ENCODE measurements at regions not wholly inside any gene's neighbourhood (a gene's known extent, or its start where the extent isn't known, plus 50 kb on each side); places are given as distances from the start of the nearest gene placed in this dataset.

DNA sequence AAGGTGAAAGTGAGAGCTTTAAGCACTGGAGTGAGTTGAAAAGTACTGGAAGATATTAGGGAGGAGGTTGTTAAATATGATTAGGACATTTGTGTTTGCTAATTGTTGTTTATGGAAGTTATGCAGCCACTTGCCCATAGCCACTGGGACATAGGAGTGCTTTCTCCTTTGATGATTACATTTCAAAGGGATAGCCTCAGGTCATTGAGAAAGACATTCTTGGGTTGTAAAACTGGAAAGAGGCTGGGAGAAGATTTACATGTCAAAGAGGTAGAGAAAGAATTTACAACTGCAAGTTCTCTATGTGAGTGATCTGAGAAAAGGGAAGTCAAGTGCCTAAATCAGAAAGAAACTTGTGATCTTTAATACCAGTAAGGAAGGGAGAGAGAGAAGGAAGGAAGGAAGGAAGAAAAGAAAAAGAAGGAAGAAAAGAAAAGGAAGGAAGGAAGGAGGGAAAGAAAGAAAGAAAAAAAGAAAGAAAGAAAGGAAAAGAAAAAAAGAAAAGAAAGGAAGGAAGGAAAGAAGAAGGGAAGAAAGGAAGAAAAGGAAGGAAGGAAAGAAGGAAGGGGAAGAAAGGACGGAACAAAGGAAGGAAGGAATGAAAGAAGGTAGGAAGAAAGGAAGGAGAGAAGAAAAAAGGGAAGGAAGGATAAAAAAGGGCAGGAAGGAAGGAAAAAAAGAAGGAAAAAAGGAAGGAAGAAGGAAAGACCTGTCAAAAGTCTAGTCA, 284.6 kb upstream of the DPYD start:
- no peaks in the 10 kb centered on the region for H3K4me1 ChIP-seq (ENCODE audit: control insufficient read depth, insufficient read depth, low read length)
- no peak for DNase-seq (ENCODE audit: low read depth)
- H3K27me3 ChIP-seq (replicated peaks; ENCODE audit: control insufficient read depth, insufficient read depth, low read length), result no peaks in the 10 kb centered on the region
- no peaks in the 10 kb centered on the region for H3K36me3 ChIP-seq (ENCODE audit: control insufficient read depth, insufficient read depth, low read length, severe bottlenecking)
- H3K9ac ChIP-seq (ENCODE audit: low read length), result no peak overlapping the region
- no peak overlapping the region for H3K4me3 ChIP-seq (ENCODE audit: low read length)
- no peaks in the 10 kb centered on the region for H3K9me3 ChIP-seq (ENCODE audit: control insufficient read depth, low read length)

DNA sequence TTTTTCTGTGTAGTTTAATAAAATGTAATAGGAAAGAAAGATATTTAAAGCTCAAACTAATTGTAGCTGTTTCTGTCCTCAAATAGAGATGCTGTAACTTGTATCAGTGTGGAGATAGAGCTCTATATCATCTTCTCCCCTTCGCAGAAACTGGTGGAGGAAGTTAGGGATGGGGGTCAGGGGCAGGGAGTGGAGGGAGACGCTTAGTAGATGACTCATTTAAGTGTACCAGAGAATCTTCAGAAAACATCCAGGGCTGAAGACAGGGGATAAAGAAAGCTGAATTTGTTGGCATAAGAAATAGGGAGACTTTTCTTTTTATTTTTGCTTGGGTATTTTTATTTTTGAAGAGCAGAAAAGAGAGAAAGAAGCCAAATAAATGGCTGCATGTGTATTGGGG, 282.6 kb upstream of the DPYD start:
- H3K4me3 ChIP-seq (ENCODE audit: low read length), result no peak overlapping the region
- no peaks in the 10 kb centered on the region for H3K36me3 ChIP-seq (ENCODE audit: control insufficient read depth, insufficient read depth, low read length, severe bottlenecking)
- peak; percentile 13 for DNase-seq (ENCODE audit: low read depth)
- H3K27me3 ChIP-seq (replicated peaks; ENCODE audit: control insufficient read depth, insufficient read depth, low read length), result no peaks in the 10 kb centered on the region
- no peaks in the 10 kb centered on the region for H3K9me3 ChIP-seq (ENCODE audit: control insufficient read depth, low read length)
- no peak overlapping the region for H3K9ac ChIP-seq (ENCODE audit: low read length)
- H3K4me1 ChIP-seq (ENCODE audit: control insufficient read depth, insufficient read depth, low read length), result no peaks in the 10 kb centered on the region

DNA sequence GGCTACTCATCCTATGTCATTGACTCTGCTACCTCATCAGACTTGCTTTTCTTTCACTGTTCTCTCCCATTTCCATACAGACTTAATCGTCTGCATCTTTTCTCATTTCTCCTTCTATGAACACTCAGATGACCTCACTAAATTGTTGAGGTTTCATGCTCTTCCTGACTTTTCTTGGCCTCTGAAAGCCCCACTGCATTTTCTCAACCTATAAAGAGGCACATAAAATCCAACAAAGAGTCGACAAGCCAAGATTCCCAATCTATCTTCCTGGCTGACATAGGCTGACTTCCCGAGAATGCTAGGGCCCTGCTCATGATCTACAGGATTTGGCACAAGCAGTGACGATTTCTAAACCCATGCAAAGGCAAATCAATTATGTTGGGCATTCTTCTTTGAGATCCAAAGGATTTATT, 280.8 kb upstream of the DPYD start:
- H3K4me3 ChIP-seq (ENCODE audit: low read length), result no peak overlapping the region
- DNase-seq (ENCODE audit: low read depth), result peak; percentile 7
- no peaks in the 10 kb centered on the region for H3K27me3 ChIP-seq (replicated peaks; ENCODE audit: control insufficient read depth, insufficient read depth, low read length)
- no peaks in the 10 kb centered on the region for H3K9me3 ChIP-seq (ENCODE audit: control insufficient read depth, low read length)
- no peaks in the 10 kb centered on the region for H3K36me3 ChIP-seq (ENCODE audit: control insufficient read depth, insufficient read depth, low read length, severe bottlenecking)
- H3K9ac ChIP-seq (ENCODE audit: low read length), result no peak overlapping the region
- H3K4me1 ChIP-seq (ENCODE audit: control insufficient read depth, insufficient read depth, low read length), result no peaks in the 10 kb centered on the region

DNA sequence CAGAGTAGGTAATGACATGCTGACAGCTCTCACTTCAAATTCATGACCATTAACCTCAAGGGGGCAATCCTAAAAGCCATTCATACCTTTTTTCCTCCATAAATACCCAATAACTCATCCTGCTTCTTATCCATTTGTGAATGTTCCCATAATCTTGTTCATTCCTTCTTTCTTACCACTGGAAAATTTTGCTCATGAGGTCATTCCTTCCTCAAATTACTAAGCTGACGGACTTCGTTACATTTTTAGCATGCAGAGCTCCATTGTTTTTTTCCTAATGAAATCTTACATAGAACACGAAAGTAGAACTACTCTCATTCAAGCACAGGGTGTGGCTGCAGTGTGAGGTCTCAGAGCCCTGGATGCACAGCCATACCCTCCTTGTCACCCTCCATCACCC, 276.5 kb upstream of the DPYD start:
- H3K9me3 ChIP-seq (ENCODE audit: control insufficient read depth, low read length), result no peaks in the 10 kb centered on the region
- no peak overlapping the region for H3K4me3 ChIP-seq (ENCODE audit: low read length)
- H3K27me3 ChIP-seq (replicated peaks; ENCODE audit: control insufficient read depth, insufficient read depth, low read length), result no peaks in the 10 kb centered on the region
- no peaks in the 10 kb centered on the region for H3K4me1 ChIP-seq (ENCODE audit: control insufficient read depth, insufficient read depth, low read length)
- DNase-seq (ENCODE audit: low read depth), result peak; percentile 10
- H3K9ac ChIP-seq (ENCODE audit: low read length), result no peak overlapping the region
- no peaks in the 10 kb centered on the region for H3K36me3 ChIP-seq (ENCODE audit: control insufficient read depth, insufficient read depth, low read length, severe bottlenecking)

DNA sequence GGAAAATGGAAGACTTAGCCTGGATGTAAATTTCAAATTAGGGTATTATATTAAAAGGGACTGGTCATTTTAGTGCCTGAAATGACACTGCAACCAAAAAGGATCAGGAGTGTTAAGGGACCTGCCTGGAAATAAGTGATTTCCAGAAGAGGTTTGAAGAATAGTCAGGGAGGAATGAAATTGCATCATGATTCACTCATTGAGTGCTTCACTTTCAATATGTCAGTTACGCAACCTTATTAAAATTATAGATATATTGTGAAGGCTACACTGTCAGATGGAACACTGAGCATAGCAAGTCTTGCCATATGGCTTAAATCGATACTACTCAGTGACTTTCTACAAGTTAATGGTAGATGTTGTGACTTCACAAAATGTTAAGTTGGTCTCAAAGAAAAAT, 275.2 kb upstream of the DPYD start:
- H3K27me3 ChIP-seq (replicated peaks; ENCODE audit: control insufficient read depth, insufficient read depth, low read length), result no peaks in the 10 kb centered on the region
- no peaks in the 10 kb centered on the region for H3K4me1 ChIP-seq (ENCODE audit: control insufficient read depth, insufficient read depth, low read length)
- H3K9me3 ChIP-seq (ENCODE audit: control insufficient read depth, low read length), result no peaks in the 10 kb centered on the region
- no peak overlapping the region for H3K9ac ChIP-seq (ENCODE audit: low read length)
- DNase-seq (ENCODE audit: low read depth), result peak; percentile 36
- no peak overlapping the region for H3K4me3 ChIP-seq (ENCODE audit: low read length)
- no peaks in the 10 kb centered on the region for H3K36me3 ChIP-seq (ENCODE audit: control insufficient read depth, insufficient read depth, low read length, severe bottlenecking)

DNA sequence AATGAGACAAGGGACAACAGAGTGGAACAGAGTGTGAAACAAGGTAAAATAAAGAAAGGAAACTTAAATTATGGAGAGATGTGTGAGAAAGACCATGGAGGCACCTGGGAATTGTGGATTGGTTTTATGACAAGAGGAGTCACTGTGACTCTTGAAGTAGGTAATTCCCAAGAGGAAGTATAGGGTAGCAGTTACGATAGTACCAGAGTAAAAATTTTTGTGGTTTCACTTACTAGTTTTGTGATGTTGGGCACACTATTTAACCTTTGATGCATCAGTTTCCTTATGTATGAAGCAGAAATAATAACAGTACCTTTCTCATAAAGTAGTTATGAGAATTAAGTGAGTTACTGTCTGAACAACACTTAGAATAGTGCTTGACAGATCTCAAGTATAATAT, 267.9 kb upstream of the DPYD start:
- no peak for DNase-seq (ENCODE audit: low read depth)
- H3K36me3 ChIP-seq (ENCODE audit: control insufficient read depth, insufficient read depth, low read length, severe bottlenecking), result no peaks in the 10 kb centered on the region
- no peak overlapping the region for H3K4me3 ChIP-seq (ENCODE audit: low read length)
- no peaks in the 10 kb centered on the region for H3K27me3 ChIP-seq (replicated peaks; ENCODE audit: control insufficient read depth, insufficient read depth, low read length)
- H3K9me3 ChIP-seq (ENCODE audit: control insufficient read depth, low read length), result no peaks in the 10 kb centered on the region
- no peak overlapping the region for H3K9ac ChIP-seq (ENCODE audit: low read length)
- H3K4me1 ChIP-seq (ENCODE audit: control insufficient read depth, insufficient read depth, low read length), result no peaks in the 10 kb centered on the region

DNA sequence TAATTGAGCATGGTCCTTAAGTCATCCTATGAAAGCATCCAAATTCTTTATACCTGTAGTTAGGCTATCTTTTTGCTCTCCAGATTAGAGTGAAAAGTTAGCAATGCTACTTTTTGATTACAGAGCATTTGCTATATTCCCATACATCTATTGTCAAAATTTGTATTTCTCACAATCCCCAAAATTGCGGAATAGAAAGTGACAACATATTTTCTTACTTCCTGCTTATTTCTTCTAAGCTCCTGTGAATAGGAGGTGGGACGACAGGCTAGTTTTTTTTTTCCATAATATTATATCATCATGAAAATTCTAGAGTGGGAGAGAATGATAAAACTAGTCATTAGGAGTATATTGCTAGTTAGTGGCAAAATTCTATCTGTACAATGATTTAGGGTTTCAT, 264.0 kb upstream of the DPYD start:
- H3K4me1 ChIP-seq (ENCODE audit: control insufficient read depth, insufficient read depth, low read length), result no peaks in the 10 kb centered on the region
- H3K36me3 ChIP-seq (ENCODE audit: control insufficient read depth, insufficient read depth, low read length, severe bottlenecking), result no peaks in the 10 kb centered on the region
- H3K9me3 ChIP-seq (ENCODE audit: control insufficient read depth, low read length), result no peaks in the 10 kb centered on the region
- H3K9ac ChIP-seq (ENCODE audit: low read length), result no peak overlapping the region
- H3K27me3 ChIP-seq (replicated peaks; ENCODE audit: control insufficient read depth, insufficient read depth, low read length), result no peaks in the 10 kb centered on the region
- H3K4me3 ChIP-seq (ENCODE audit: low read length), result no peak overlapping the region
- no peak for DNase-seq (ENCODE audit: low read depth)

DNA sequence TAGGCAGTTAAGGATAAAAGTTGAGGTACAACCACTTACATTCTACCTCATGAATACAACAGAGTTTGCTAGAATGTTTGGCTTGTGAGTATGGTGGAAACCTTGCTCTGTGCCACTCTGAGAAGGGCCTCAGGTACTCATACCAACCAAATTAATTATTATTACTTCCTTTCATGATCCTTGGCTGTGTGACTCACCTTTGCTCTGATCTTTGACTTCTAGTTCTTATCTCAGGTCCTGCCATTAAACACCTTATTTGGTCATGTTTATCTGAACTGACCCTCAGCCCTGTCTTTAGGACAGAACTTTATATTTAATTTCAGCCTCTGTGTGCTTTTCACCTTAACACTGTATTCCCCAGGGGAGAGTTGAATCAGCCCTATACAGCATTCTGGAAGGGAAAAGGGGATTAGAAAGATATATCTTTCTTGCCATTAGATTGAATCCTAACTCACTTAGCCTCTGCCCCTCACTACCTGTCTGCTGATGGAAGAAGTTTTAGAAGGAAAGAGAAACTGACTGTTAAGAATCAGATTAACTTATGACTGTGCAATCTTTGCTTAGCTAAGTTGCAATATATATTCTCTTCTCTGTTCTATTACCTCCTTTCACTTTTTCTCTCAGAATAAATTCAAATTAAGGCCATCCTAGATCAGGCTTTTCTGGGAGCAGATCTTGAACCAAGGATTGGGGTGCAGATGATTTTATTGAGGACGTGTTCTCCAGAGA, 260.4 kb upstream of the DPYD start:
- Histone ChIP-seq H3K4me1 (ENCODE audit: control insufficient read depth, insufficient read depth, low read length) (no peaks in the 10 kb centered on the region), H3K9me3 (ENCODE audit: control insufficient read depth, low read length) (no peaks in the 10 kb centered on the region), H3K36me3 (ENCODE audit: control insufficient read depth, insufficient read depth, low read length, severe bottlenecking) (no peaks in the 10 kb centered on the region), H3K4me3 (ENCODE audit: low read length) (no peak overlapping the region), H3K9ac (ENCODE audit: low read length) (no peak overlapping the region), H3K27me3 (replicated peaks; ENCODE audit: control insufficient read depth, insufficient read depth, low read length) (no peaks in the 10 kb centered on the region)
- DNase-seq (ENCODE audit: low read depth), result no peak

DNA sequence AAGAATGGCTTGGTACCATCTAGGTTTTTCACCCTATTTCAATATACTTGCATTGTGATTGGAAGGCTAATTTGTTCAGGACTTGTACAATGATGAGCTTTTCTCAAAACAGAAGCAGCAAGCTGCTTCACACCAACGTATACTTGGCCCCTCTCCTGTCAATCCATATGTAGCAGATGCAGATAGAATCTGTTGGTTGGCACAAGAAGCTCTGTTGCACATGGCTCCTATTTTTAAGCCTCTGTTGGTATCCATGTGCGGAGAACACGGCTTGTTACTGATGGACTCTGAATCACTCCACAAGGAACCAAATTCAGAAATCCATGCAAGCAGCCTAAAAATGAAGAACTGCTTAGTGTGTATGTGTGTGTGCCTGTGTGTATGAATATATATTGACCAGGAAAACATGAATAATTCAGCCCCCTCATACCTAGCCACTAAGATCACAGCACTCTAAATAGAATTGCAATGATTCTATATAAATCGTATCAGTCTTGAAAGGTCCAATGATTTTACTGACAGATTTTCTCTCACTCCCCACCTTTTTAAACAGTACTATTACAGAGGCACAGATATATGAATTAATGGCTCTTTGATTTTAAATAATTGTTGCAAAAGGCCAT, 258.4 kb upstream of the DPYD start:
- Histone ChIP-seq H3K36me3 (ENCODE audit: control insufficient read depth, insufficient read depth, low read length, severe bottlenecking) (no peaks in the 10 kb centered on the region), H3K4me1 (ENCODE audit: control insufficient read depth, insufficient read depth, low read length) (no peaks in the 10 kb centered on the region)
- DNase-seq (ENCODE audit: low read depth), result no peak

DNA sequence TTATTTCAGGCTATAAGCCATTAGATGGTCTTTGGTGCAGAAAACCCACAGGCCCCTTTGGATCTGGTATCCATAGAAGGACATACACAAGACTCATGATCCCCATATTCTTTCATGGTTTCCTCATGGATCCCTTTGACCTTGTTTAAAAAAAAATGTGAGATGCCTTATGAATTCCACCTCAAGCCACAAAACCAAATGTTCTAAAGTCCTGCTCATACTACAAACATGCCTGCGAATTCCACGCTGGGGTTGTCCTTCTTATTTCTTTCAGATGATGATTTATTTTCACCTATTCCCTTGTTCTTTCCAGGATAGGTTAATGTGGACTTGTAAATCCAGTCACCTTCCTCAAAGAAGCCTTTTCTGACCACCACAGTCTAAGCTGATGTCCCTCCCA, 256.9 kb upstream of the DPYD start:
- Histone ChIP-seq H3K9ac (ENCODE audit: low read length) (no peak overlapping the region), H3K36me3 (ENCODE audit: control insufficient read depth, insufficient read depth, low read length, severe bottlenecking) (no peaks in the 10 kb centered on the region), H3K27me3 (replicated peaks; ENCODE audit: control insufficient read depth, insufficient read depth, low read length) (no peaks in the 10 kb centered on the region), H3K4me3 (ENCODE audit: low read length) (no peak overlapping the region), H3K4me1 (ENCODE audit: control insufficient read depth, insufficient read depth, low read length) (no peaks in the 10 kb centered on the region), H3K9me3 (ENCODE audit: control insufficient read depth, low read length) (no peaks in the 10 kb centered on the region)
- DNase-seq (ENCODE audit: low read depth), result no peak

More for the DNA sequence above, 258.4 kb upstream of the DPYD start:
- H3K27me3 ChIP-seq (replicated peaks; ENCODE audit: control insufficient read depth, insufficient read depth, low read length), result no peaks in the 10 kb centered on the region
- no peak overlapping the region for H3K9ac ChIP-seq (ENCODE audit: low read length)
- H3K9me3 ChIP-seq (ENCODE audit: control insufficient read depth, low read length), result no peaks in the 10 kb centered on the region
- H3K4me3 ChIP-seq (ENCODE audit: low read length), result no peak overlapping the region

DNA sequence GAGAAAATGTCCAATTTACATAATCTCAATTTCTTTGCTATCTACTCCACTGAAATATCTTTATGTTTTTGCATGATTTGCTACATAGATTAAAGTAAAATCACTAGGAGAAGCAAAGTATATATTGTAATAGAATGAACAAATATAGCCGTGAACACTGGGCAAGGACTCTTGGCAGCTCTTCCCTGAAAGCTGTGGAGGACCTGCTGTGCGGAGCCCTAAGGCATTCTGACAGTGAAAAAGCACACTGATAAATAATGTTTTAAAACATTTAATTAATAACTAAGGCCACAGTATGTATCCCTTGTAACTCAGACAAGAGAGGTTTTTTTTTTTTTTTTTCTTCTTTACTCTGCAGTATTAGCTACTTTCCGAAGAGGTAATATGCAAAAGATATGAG, 256.1 kb upstream of the DPYD start:
- no peaks in the 10 kb centered on the region for H3K27me3 ChIP-seq (replicated peaks; ENCODE audit: control insufficient read depth, insufficient read depth, low read length)
- H3K9me3 ChIP-seq (ENCODE audit: control insufficient read depth, low read length), result no peaks in the 10 kb centered on the region
- no peaks in the 10 kb centered on the region for H3K36me3 ChIP-seq (ENCODE audit: control insufficient read depth, insufficient read depth, low read length, severe bottlenecking)
- no peak for DNase-seq (ENCODE audit: low read depth)
- H3K4me3 ChIP-seq (ENCODE audit: low read length), result no peak overlapping the region
- no peak overlapping the region for H3K9ac ChIP-seq (ENCODE audit: low read length)
- no peaks in the 10 kb centered on the region for H3K4me1 ChIP-seq (ENCODE audit: control insufficient read depth, insufficient read depth, low read length)
